ENCODE measurements at regions not wholly inside any gene's neighbourhood (a gene's known extent, or its start where the extent isn't known, plus 50 kb on each side); places are given as distances from the start of the nearest gene placed in this dataset.

- TF ChIP-seq ARNTL (CRISPR knock-in tag; IDR thresholded peaks at IDR 0.05; ENCODE audit: borderline replicate concordance, low read depth) = no peak
- TF ChIP-seq CREB5 (CRISPR knock-in tag; IDR thresholded peaks at IDR 0.05; ENCODE audit: low read depth) = no peak
- TF ChIP-seq ZFP30 (CRISPR knock-in tag; IDR thresholded peaks at IDR 0.05) = no peak
- no peak for TF ChIP-seq CSDC2 (CRISPR knock-in tag; IDR thresholded peaks at IDR 0.05)
- no peak for TF ChIP-seq ZNF70 (CRISPR knock-in tag; IDR thresholded peaks at IDR 0.05)
- no peak for TF ChIP-seq ESRRG (CRISPR knock-in tag; IDR thresholded peaks at IDR 0.05)
- TF ChIP-seq POU6F1 (CRISPR knock-in tag; IDR thresholded peaks at IDR 0.05; ENCODE audit: borderline replicate concordance, low read depth) = no peak
- TF ChIP-seq OSR1 (CRISPR knock-in tag; IDR thresholded peaks at IDR 0.05) = no peak
- TF ChIP-seq ZFP3 (CRISPR knock-in tag; IDR thresholded peaks at IDR 0.05) = no peak
- no peak for TF ChIP-seq PATZ1 (CRISPR knock-in tag; IDR thresholded peaks at IDR 0.05; ENCODE audit: borderline replicate concordance)
- ATAC-seq = no peak
Measured at GRCh38 chr1:188251036-188251435, 1422.3 kb downstream of the PLA2G4A start.

- TF ChIP-seq ZNF70 (CRISPR knock-in tag; IDR thresholded peaks at IDR 0.05) = no peak
- TF ChIP-seq ARNTL (CRISPR knock-in tag; IDR thresholded peaks at IDR 0.05; ENCODE audit: borderline replicate concordance, low read depth) = no peak
- TF ChIP-seq ESRRG (CRISPR knock-in tag; IDR thresholded peaks at IDR 0.05) = no peak
- no peak for TF ChIP-seq SNAI2 (CRISPR knock-in tag; IDR thresholded peaks at IDR 0.05)
- no peak for TF ChIP-seq ZC3H10 (CRISPR knock-in tag; IDR thresholded peaks at IDR 0.05)
- no peak for TF ChIP-seq TSHZ2 (CRISPR knock-in tag; IDR thresholded peaks at IDR 0.05)
- no peak for TF ChIP-seq OSR1 (CRISPR knock-in tag; IDR thresholded peaks at IDR 0.05)
- no peak for TF ChIP-seq PPARA (CRISPR knock-in tag; IDR thresholded peaks at IDR 0.05; ENCODE audit: borderline replicate concordance)
- ATAC-seq = no peak
Measured at GRCh38 chr1:188261849-188262248, 1433.1 kb downstream of the PLA2G4A start.

- TF ChIP-seq ZNF8 (CRISPR knock-in tag; IDR thresholded peaks at IDR 0.05) (no peak), POU6F1 (CRISPR knock-in tag; IDR thresholded peaks at IDR 0.05; ENCODE audit: borderline replicate concordance, low read depth) (no peak), OSR1 (CRISPR knock-in tag; IDR thresholded peaks at IDR 0.05) (no peak), ARNTL (CRISPR knock-in tag; IDR thresholded peaks at IDR 0.05; ENCODE audit: borderline replicate concordance, low read depth) (no peak), TSHZ2 (CRISPR knock-in tag; IDR thresholded peaks at IDR 0.05) (no peak), RARB (CRISPR knock-in tag; IDR thresholded peaks at IDR 0.05) (no peak), ESRRG (CRISPR knock-in tag; IDR thresholded peaks at IDR 0.05) (no peak), CSDC2 (CRISPR knock-in tag; IDR thresholded peaks at IDR 0.05) (no peak)
- ATAC-seq = no peak
Measured at GRCh38 chr1:188269956-188270355, 1441.2 kb downstream of the PLA2G4A start.

All from SK-N-SH treated with all-trans-retinoic acid at 6 μM for 48 hours (cell line).